Astrocyte (in vitro differentiated cells and primary cell): ENCODE measurements at regions not wholly inside any gene's neighbourhood (a gene's known extent, or its start where the extent isn't known, plus 50 kb on each side); places are given as distances from the start of the nearest gene placed in this dataset.

ENCODE experiments used
- EZH2 ChIP-seq: IDR thresholded peaks from 2 replicates; pipeline ENCODE4 v1.6.1; 2012; ENCODE audit warnings: mild to moderate bottlenecking, low read length, inconsistent platforms; ENCODE audit not compliant: insufficient read depth
- TF ChIP-seq, protein P1 (sequence below): IDR thresholded peaks from 2 replicates; pipeline ENCODE4 v1.5.1; 2011; ENCODE audit warnings: low read depth, mild to moderate bottlenecking, inconsistent platforms, low read length, moderate library complexity; ENCODE audit not compliant: insufficient read depth

DNA sequence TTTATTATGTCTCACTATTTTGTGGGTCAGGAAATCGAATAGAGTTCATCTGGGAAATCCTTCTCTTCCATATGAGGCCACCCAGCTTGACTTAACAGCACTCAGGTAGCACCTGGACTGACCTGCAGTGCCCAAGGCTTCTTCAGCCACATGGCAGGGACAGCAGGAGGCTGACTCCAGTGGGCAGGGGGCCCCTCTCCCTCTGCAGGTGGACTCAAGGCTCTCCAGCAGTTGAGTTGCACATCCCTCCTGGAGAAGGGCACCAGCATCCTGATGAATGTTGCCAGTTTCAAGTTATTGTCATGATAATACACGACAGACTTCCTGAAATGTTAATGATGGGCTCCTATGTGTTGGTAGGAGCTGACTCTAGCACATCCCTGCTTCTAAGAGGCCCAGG, 338.1 kb upstream of the RAB6C start:
- TF ChIP-seq, protein P1, sequence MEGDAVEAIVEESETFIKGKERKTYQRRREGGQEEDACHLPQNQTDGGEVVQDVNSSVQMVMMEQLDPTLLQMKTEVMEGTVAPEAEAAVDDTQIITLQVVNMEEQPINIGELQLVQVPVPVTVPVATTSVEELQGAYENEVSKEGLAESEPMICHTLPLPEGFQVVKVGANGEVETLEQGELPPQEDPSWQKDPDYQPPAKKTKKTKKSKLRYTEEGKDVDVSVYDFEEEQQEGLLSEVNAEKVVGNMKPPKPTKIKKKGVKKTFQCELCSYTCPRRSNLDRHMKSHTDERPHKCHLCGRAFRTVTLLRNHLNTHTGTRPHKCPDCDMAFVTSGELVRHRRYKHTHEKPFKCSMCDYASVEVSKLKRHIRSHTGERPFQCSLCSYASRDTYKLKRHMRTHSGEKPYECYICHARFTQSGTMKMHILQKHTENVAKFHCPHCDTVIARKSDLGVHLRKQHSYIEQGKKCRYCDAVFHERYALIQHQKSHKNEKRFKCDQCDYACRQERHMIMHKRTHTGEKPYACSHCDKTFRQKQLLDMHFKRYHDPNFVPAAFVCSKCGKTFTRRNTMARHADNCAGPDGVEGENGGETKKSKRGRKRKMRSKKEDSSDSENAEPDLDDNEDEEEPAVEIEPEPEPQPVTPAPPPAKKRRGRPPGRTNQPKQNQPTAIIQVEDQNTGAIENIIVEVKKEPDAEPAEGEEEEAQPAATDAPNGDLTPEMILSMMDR, result no peak
- no peak for TF ChIP-seq EZH2
